ENCODE measurements at regions not wholly inside any gene's neighbourhood (a gene's known extent, or its start where the extent isn't known, plus 50 kb on each side); places are given as distances from the start of the nearest gene placed in this dataset.

GRCh38 chr5:103347716-103348423 is 89.3 kb downstream of the MACIR start:
- no peak for TF ChIP-seq CTCF (IDR thresholded peaks at IDR 0.05; ENCODE audit: low read depth, low read length)
- DNase-seq (ENCODE audit: low read depth in 2 of 2), result peak in 1 of 2 donors; percentile 23

GRCh38 chr5:103346162-103346748 is 87.7 kb downstream of the MACIR start:
- no peak for TF ChIP-seq CTCF (IDR thresholded peaks at IDR 0.05; ENCODE audit: low read depth, low read length)
- no peak overlapping the region for H3K4me3 ChIP-seq (replicated peaks in 1 of 2; ENCODE audit: low read depth in 2 of 2, low read length in 2 of 2)
- DNase-seq (ENCODE audit: low read depth in 2 of 2), result no peak

More at GRCh38 chr5:103347716-103348423, 89.3 kb downstream of the MACIR start:
- no peak overlapping the region for H3K4me3 ChIP-seq (replicated peaks in 1 of 2; ENCODE audit: low read depth in 2 of 2, low read length in 2 of 2)

- no peak overlapping the region for H3K4me3 ChIP-seq (replicated peaks in 1 of 2; ENCODE audit: low read depth in 2 of 2, low read length in 2 of 2)
- DNase-seq (ENCODE audit: low read depth in 2 of 2), result no peak
- TF ChIP-seq CTCF (IDR thresholded peaks at IDR 0.05; ENCODE audit: low read depth, low read length), result no peak
Measured at GRCh38 chr5:103345461-103345860, 86.9 kb downstream of the MACIR start.

GRCh38 chr5:103340717-103341388 is 82.3 kb downstream of the MACIR start:
- DNase-seq (ENCODE audit: low read depth in 2 of 2), result peak; percentile 14 to 71
- no peak overlapping the region for H3K4me3 ChIP-seq (replicated peaks in 1 of 2; ENCODE audit: low read depth in 2 of 2, low read length in 2 of 2)
- TF ChIP-seq CTCF (IDR thresholded peaks at IDR 0.05; ENCODE audit: low read depth, low read length), result no peak

GRCh38 chr5:103340132-103340531 is 81.6 kb downstream of the MACIR start:
- TF ChIP-seq CTCF (IDR thresholded peaks at IDR 0.05; ENCODE audit: low read depth, low read length), result no peak
- no peak for DNase-seq (ENCODE audit: low read depth in 2 of 2)
- H3K4me3 ChIP-seq (replicated peaks in 1 of 2; ENCODE audit: low read depth in 2 of 2, low read length in 2 of 2), result no peak overlapping the region

- H3K4me3 ChIP-seq (replicated peaks in 1 of 2; ENCODE audit: low read depth in 2 of 2, low read length in 2 of 2), result no peak overlapping the region
- no peak for TF ChIP-seq CTCF (IDR thresholded peaks at IDR 0.05; ENCODE audit: low read depth, low read length)
- DNase-seq (ENCODE audit: low read depth in 2 of 2), result no peak
Measured at GRCh38 chr5:103336941-103337340, 78.4 kb downstream of the MACIR start.

All from cardiac fibroblast (primary cell).